ENCODE measurements at regions not wholly inside any gene's neighbourhood (a gene's known extent, or its start where the extent isn't known, plus 50 kb on each side); places are given as distances from the start of the nearest gene placed in this dataset.

DNA sequence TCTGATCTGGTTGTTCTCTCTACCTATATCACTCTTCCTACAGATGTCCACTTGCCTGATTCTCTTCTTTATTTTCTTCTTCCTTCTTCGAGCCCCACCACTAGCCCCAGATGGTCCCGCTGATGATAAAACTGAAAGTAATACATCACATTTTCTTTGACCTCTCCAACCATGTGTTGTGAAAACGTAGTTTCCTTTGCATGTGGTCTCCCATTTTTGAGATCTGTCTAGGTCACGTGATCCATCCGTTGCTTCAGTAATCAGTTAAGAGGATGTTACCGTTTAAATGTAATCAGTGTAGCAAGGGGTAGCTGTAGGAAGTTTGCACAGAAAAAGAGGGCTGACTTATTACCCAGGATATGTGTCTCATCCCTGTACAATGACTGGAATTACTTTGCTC is 426.3 kb upstream of the TLE4 start:
- TF ChIP-seq, protein P1, sequence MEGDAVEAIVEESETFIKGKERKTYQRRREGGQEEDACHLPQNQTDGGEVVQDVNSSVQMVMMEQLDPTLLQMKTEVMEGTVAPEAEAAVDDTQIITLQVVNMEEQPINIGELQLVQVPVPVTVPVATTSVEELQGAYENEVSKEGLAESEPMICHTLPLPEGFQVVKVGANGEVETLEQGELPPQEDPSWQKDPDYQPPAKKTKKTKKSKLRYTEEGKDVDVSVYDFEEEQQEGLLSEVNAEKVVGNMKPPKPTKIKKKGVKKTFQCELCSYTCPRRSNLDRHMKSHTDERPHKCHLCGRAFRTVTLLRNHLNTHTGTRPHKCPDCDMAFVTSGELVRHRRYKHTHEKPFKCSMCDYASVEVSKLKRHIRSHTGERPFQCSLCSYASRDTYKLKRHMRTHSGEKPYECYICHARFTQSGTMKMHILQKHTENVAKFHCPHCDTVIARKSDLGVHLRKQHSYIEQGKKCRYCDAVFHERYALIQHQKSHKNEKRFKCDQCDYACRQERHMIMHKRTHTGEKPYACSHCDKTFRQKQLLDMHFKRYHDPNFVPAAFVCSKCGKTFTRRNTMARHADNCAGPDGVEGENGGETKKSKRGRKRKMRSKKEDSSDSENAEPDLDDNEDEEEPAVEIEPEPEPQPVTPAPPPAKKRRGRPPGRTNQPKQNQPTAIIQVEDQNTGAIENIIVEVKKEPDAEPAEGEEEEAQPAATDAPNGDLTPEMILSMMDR (IDR thresholded peaks at IDR 0.05) = no peak

DNA sequence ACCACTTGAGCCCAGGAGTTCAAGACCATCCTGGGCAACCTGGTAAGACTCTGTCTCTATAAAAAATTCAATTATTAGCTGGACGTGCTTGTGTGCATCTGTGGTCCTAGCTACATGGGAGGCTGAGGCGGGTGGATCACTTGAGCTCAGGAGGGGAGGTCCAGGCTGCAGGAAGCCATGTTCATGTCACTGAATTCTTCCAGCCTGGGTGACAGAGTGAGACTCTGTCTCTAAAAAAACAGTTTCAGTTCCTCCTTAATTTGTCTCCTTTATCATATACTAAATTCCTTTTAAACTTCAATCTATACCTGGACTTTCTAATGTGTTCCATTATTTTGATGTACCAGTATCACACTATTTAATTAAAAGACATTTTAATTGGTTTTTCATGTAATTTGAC is 422.2 kb upstream of the TLE4 start:
- TF ChIP-seq, protein P1 (IDR thresholded peaks at IDR 0.05) = no peak

DNA sequence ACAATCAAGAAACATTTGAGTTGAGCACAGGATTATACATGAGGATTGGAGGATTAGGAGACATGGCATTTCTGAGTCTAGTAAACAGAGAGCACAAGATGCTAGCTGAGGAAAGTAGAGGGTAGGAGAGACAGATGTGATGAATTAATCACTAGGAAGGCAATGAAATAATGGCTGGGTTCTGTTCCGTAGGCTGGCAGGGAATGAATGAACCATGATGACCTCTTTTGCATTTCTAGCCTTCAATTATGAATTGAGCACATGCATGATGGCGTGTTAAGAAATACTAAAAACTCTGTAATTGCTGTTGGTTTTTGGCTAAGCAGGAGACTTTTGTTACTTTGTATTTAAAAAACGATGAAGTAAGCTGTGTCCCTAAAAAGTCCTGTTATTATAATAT is 420.0 kb upstream of the TLE4 start:
- TF ChIP-seq, protein P1 (IDR thresholded peaks at IDR 0.05) = no peak

DNA sequence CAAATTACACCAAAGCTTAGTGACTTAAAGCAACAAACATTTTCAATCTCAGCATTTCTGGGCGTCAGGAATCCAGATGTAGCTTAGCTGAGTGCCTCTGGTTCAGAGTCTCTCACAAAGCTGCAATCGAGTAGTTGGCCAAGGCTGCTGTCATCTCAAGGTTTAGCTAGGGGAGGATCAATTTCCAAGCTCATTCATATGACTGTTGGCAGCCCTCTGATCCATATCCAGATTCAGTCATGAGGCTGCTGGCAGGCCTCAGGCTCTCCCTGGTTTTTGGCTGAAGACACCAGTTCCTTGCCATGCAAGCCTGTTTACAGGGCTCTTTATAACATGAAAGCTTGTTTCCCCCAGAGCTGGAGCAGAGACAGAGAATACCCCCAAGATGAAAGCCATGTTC is 419.5 kb upstream of the TLE4 start:
- TF ChIP-seq, protein P1 (IDR thresholded peaks at IDR 0.05) = no peak

DNA sequence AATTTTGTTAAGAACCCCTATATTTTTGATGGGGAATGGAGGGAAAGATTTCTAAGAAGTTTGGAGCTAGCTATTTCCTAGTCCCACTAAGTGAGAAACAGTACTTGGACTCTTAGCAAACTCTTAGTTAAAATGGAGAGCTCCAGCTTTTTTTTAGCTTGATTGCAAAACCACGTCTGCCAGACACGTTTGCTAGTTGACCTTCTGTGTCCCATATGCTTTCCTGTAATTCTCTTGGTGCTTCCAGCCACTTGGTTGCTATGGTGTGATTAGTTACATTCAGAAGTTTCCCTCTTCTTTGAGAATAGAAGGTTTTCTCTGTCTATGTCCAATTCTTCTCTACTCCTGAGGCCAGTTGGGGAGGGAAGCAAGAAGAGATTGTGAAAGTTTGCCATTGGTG is 417.0 kb upstream of the TLE4 start:
- TF ChIP-seq, protein P1 (IDR thresholded peaks at IDR 0.05) = no peak

DNA sequence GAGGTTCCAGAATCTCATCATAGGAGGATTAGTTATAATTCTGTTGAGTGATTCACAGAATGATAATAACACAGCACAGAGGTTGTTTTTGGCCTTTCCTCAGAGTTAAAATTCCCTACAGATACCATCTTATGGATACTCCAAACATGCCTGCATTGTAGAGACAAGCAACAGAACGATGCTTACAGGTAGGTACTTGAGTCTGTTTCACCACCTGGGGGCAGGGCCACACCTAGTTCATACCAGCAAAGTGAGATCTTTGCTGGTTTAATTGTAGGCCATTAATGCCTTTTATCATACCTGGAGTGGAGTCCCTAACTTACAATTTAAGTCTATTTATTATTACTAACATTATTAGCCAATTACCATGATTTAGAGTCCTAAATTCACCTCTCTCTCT is 416.5 kb upstream of the TLE4 start:
- TF ChIP-seq, protein P1 (IDR thresholded peaks at IDR 0.05) = no peak

DNA sequence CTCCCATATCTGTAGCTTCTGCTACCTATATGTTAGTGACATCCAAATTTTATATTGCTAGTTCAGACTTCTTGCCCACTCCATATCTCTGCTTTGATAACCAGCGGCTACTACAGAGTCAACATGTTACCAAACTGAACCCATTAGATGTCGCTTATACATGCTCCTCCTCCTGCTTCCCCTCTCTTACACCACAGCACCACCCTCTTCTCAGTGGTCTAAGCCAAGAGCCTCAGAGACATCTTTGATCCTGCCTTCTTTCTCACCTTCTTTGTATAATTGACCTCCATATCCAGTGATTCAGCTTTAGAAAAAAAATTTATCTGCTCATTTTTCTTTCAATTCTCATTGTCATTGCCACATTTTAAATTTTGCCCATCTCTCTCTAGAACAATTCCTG is 408.2 kb upstream of the TLE4 start:
- TF ChIP-seq, protein P1 (IDR thresholded peaks at IDR 0.05) = no peak

DNA sequence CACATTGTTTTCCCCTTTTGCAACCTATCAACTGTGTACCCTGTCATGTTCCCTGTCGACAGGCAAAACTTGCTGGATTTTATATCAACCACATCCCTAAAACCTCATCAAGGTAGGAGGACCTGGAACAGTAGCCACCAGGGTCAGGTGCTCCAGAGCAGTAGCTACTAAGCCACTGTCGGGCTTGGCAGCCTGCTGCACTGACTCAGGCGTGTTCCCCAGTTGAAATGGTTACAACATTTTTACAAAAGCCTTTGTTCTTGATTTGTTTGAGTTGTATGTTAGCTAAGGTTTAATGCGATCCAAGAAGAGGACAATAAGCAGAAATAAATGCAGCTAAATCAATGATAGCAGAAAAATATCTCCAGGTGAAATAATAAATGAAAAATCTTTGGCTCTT is 407.4 kb upstream of the TLE4 start:
- TF ChIP-seq, protein P1 (IDR thresholded peaks at IDR 0.05) = no peak

Data from LNCAP (cell line).